ENCODE measurements at regions not wholly inside any gene's neighbourhood (a gene's known extent, or its start where the extent isn't known, plus 50 kb on each side); places are given as distances from the start of the nearest gene placed in this dataset.
"Not testable (repeated sequence)": the region's sequence is repeated elsewhere in the genome, so short reads cannot be mapped to it uniquely, and the experiment has no call there.

- no peak for DNase-seq
Measured at GRCh38 chr2:215861607-215862350, 151.6 kb downstream of the MREG start.

GRCh38 chr2:215856080-215856479 lies 157.3 kb downstream of the MREG start:
- no peak for DNase-seq

GRCh38 chr2:215855308-215855707 lies 158.0 kb downstream of the MREG start:
- DNase-seq, result not testable (repeated sequence)

- DNase-seq, result no peak
Measured at GRCh38 chr2:215854008-215854407, 159.3 kb downstream of the MREG start.

- DNase-seq, result no peak
Measured at GRCh38 chr2:215851696-215852095, 161.7 kb downstream of the MREG start.

GRCh38 chr2:215851082-215851481 lies 162.3 kb downstream of the MREG start:
- DNase-seq, result peak; percentile 74

- DNase-seq, result no peak
Measured at GRCh38 chr2:215850380-215850779, 163.0 kb downstream of the MREG start.

- no peak for DNase-seq
Measured at GRCh38 chr2:215849771-215850170, 163.6 kb downstream of the MREG start.

GRCh38 chr2:215848698-215849097 lies 164.7 kb downstream of the MREG start:
- no peak for DNase-seq

GRCh38 chr2:215848146-215848545 lies 165.2 kb downstream of the MREG start:
- no peak for DNase-seq

- DNase-seq, result no peak
Measured at GRCh38 chr2:215847718-215848117, 165.6 kb downstream of the MREG start.

GRCh38 chr2:215847056-215847455 lies 166.3 kb downstream of the MREG start:
- DNase-seq, result no peak

GRCh38 chr2:215845839-215846586 lies 167.3 kb downstream of the MREG start:
- no peak for DNase-seq

- DNase-seq, result peak; percentile 95
Measured at GRCh38 chr2:215843579-215843978, 169.8 kb downstream of the MREG start.

- no peak for DNase-seq
Measured at GRCh38 chr2:215841175-215841816, 172.1 kb downstream of the MREG start.

- DNase-seq, result no peak
Measured at GRCh38 chr2:215839816-215840215, 173.5 kb downstream of the MREG start.

GRCh38 chr2:215839309-215839708 lies 174.0 kb downstream of the MREG start:
- no peak for DNase-seq

- no peak for DNase-seq
Measured at GRCh38 chr2:215836881-215837280, 176.5 kb downstream of the MREG start.

GRCh38 chr2:215835657-215836056 lies 177.7 kb downstream of the MREG start:
- DNase-seq, result no peak

- no peak for DNase-seq
Measured at GRCh38 chr2:215835231-215835630, 178.1 kb downstream of the MREG start.

- DNase-seq, result no peak
Measured at GRCh38 chr2:215833531-215834162, 179.7 kb downstream of the MREG start.

- DNase-seq, result no peak
Measured at GRCh38 chr2:215832791-215833190, 180.6 kb downstream of the MREG start.

GRCh38 chr2:215831296-215831913 lies 181.9 kb downstream of the MREG start:
- peak; percentile 22 for DNase-seq
